Dermis microvascular lymphatic vessel endothelial cell (primary cell): ENCODE measurements at regions not wholly inside any gene's neighbourhood (a gene's known extent, or its start where the extent isn't known, plus 50 kb on each side); places are given as distances from the start of the nearest gene placed in this dataset.

Source experiments
- DNase-seq, 2 donors: peaks; one replicate each; pipeline versions ENCODE4 v3.0.0 to v3.0.0-alpha.2; 2010; ENCODE audit warnings: low read depth in 2 of 2

- DNase-seq: no peak
Measured at GRCh38 chr20:40806929-40807820, 118.1 kb upstream of the MAFB start.

DNA sequence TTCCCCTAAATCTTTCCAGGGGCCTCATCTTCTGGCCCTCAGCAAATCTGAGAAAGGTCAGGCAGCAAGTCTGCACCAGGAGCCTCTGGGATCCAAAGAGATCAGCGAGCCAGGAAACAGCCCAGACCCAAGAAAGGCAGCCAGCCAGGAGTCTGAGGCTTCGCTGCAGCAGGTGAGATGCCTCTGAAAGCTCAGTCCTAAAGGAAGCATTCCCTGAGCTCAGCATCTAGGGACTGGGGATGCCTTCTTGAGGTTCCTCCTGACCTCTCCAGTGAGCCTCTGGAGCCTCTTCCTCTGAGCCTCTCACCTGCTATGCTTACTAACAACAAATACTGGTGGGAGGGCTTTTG is 118.8 kb upstream of the MAFB start:
- DNase-seq: no peak

- DNase-seq: no peak
Measured at GRCh38 chr20:40808936-40809335, 119.9 kb upstream of the MAFB start.

DNA sequence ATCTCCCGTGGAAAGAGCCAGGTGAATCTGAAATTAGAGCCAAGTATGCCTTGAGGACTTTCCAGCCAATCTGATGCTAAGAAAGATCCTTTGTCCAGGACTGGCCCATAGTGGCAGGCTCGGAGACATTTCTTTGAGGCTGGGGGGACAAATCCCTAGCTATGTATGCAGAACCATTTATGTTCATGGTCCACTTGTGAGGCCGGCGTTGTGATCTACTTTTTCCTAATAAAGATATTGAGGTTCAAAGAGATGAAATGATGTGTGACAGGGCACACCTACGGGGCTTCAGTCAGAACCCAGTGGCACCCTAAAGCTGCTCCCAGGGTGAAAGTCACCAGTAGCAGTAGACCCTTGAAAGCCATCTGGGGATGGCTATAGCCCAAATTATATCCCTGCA is 120.3 kb upstream of the MAFB start:
- DNase-seq: no peak

GRCh38 chr20:40810332-40811000 is 121.4 kb upstream of the MAFB start:
- no peak for DNase-seq

GRCh38 chr20:40811004-40811403 is 122.0 kb upstream of the MAFB start:
- DNase-seq: no peak

DNA sequence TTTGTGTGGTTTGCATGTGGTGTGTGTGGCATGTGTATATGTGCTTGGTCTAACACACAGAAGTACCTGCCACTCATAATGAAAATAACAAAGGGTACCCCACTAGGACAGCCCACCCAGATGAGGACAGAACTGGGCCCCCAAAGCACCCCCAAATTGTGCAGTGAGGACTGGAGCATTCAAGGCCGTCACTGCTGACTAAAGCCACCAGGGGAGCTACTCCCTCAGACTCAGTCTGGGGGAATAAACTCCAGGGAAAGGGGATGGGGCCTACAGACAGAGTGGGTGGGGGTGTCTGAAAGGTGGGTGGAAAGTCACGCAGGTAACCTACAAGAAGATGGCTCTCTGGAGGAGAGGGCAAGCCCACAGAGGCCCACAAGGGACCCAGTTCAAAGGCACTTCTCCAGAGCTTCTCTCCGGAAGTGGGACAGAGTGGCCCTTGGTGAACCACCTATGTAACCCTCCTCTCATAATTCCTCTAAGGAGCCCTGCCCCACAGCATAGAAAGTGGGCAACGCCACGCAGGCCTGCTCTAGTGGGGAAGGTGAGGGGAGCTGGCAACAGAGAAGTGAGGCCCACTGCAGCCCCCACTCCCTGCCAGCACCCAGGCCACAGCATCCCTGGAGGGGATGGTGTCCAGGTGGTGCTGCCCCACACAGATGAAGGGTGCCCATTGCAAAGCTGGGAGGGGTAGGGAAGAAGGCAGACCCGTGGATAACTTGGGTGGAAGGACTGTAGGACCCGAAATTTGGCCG is 122.8 kb upstream of the MAFB start:
- DNase-seq: no peak

GRCh38 chr20:40812415-40812925 is 123.4 kb upstream of the MAFB start:
- DNase-seq: no peak

GRCh38 chr20:40813029-40813431 is 124.0 kb upstream of the MAFB start:
- no peak for DNase-seq

DNA sequence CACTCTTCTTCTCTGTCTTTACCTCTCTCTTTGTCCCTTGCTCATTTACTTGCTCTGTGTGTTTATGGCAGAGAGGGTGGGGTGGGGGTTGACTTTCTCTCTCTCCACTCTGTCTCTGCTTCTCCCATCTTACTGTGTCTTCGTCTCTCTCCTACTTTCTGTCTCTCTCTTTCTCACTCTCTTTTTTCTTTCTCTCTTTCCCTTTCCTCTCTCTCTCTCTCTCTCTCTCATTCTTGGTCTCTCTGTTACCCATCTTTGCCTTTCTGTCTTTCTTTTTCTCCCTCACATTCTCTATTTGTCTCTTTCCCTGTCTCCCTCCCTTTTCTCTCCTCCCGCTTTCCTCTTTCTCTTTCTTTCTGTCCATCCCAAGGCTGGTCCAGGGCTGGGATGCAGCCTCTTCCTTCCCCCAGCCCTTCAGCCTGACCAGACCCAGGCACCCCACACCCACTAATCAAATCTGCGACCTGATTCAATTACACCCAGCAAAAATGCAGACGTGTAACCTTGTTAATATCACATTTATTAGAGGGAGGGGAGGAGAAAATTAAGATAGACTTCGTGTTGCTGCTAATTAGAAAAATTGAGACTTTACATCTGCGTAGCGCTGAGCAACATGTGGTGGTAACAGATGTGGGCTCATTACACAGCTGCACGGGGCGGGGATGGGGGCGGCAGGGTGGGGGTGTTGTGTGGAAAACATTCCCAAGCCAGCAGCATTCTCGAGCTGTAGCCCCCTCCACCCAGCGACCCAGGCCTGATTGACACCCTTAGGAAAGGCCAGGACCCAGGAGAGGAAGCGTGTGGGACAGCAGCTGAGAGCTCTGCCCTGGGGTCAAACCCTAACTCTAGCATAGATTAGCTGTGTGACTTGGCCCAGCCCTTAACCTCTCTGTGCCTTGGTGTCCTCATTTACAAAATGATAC is 124.9 kb upstream of the MAFB start:
- DNase-seq: no peak

- no peak for DNase-seq
Measured at GRCh38 chr20:40814631-40814960, 125.6 kb upstream of the MAFB start.

DNA sequence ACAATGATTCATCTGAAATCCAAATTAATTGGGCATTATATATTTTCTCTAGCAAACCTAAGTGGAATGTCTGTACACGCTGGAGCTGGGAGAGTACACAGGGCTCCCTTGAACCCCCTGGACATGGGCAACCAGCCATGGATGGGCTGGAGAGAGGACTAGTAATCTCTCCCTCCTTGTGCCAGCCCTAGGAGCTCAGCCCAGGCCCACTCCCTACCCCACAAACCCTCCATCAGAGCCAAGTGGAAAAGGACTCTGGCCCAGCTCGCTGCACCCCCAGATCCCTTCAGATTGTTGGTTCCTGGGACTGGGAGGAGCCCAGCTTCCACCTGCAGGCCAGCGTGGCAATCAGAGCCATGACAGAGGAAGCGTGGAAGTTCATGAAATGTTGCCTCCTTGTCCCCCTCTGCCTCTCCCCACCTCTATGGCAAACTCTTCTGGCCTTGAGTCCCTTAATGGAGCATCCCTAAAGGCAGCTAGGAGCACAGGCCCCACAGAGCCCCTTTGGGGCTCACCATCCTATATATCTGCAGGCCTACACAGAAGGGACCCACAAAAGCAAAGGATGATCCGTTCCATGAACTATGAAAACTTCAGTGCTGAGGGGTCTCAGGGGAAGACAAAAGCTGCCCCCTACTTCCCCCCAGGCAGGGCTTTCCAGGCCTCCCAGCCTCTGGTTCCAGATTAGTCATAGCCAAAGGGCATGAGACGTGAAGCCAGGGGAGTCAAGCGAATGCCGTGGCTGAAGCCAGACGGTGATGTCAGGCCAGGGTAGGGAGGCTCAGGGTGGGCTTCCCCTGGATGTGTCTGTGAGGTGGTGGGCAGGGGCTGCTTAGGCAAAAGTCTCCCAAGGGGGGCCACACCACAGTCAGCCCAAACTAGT is 126.4 kb upstream of the MAFB start:
- no peak for DNase-seq

- DNase-seq: no peak
Measured at GRCh38 chr20:40816039-40816352, 127.0 kb upstream of the MAFB start.

GRCh38 chr20:40821429-40821828 is 132.4 kb upstream of the MAFB start:
- DNase-seq: no peak

GRCh38 chr20:40826699-40827098 is 137.7 kb upstream of the MAFB start:
- no peak for DNase-seq

GRCh38 chr20:40835321-40835720 is 146.3 kb upstream of the MAFB start:
- no peak for DNase-seq

- DNase-seq: no peak
Measured at GRCh38 chr20:40838509-40838908, 149.5 kb upstream of the MAFB start.

DNA sequence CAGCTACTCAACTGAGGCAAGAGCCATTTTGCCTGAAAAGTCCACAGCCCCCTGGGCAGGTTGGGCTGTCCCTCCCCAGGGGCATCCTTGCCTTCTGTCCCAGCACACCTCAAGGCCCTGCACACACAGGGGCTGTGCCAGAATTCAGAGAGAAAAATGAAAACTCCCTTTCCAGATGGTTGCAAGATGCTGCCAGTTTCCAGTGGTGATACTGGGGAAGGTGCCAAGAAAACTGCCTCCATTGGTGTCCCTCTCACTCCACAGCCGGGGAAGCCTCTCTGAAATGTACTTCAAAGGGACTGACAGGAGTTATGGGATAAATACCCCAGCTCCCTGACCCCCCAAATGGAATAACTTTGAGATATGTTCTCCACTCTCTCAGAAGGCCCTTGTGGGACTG is 154.2 kb upstream of the MAFB start:
- DNase-seq: no peak

DNA sequence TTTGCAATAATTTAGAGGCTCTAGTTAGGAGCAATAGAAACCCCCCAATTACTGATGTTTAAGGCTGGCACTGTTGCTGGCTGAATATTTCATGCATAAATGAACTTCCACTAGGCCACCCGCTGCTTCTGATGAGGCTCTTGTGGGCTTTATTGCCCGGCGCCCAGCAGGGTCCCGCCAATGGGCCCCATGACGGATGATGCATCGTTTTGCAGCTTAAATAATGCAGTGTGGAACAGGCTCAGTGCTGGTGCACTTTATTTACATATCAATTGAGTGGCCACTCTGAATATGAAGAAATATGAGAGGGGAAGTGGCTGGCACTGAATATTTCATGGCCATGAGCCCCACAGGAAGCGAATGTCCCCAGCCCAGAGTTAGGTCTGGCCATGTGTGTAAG is 155.3 kb upstream of the MAFB start:
- DNase-seq: no peak

GRCh38 chr20:40848096-40848495 is 159.1 kb upstream of the MAFB start:
- DNase-seq: no peak
